Hepatocyte (in vitro differentiated cells): ENCODE measurements at regions not wholly inside any gene's neighbourhood (a gene's known extent, or its start where the extent isn't known, plus 50 kb on each side); places are given as distances from the start of the nearest gene placed in this dataset.

Experiments
- DNase-seq: peaks from one replicate; pipeline ENCODE4 v3.0.0-alpha.2; 2016; ENCODE audit warnings: low spot score
- H2AFZ ChIP-seq: fragments of 200-600 bp; sonication (generic); 2 replicates; pipeline ENCODE4 v1.6.0; 2016; ENCODE audit warnings: antibody characterized with exemption, mild to moderate bottlenecking
- H3K27ac ChIP-seq: fragments of 200-600 bp; sonication (generic); 2 replicates; pipeline ENCODE4 v1.5.1; 2016; ENCODE audit warnings: mild to moderate bottlenecking
- H3K27me3 ChIP-seq: fragments of 200-600 bp; sonication (generic); 2 replicates; pipeline ENCODE4 v1.6.1; 2016
- H3K36me3 ChIP-seq: fragments of 200-600 bp; sonication (generic); replicated peaks from 2 replicates; pipeline ENCODE4 v1.5.1; 2016; ENCODE audit warnings: low read depth; ENCODE audit not compliant: insufficient read depth
- H3K4me1 ChIP-seq: fragments of 200-600 bp; sonication (generic); 2 replicates; pipeline ENCODE4 v1.5.1; 2016; ENCODE audit warnings: mild to moderate bottlenecking, moderate library complexity; ENCODE audit not compliant: insufficient read depth
- H3K4me2 ChIP-seq: fragments of 200-600 bp; sonication (generic); 2 replicates; pipeline ENCODE4 v1.6.0; 2016
- H3K4me3 ChIP-seq: fragments of 200-600 bp; sonication (generic); 2 replicates; pipeline ENCODE4 v1.5.1; 2016; ENCODE audit warnings: mild to moderate bottlenecking
- H3K79me2 ChIP-seq: fragments of 200-600 bp; sonication (generic); 2 replicates; pipeline ENCODE4 v1.6.0; 2017; ENCODE audit warnings: mild to moderate bottlenecking
- H3K9me2 ChIP-seq: fragments of 200-600 bp; sonication (generic); replicated peaks from 2 replicates; pipeline ENCODE4 v1.6.0; 2017; ENCODE audit warnings: mild to moderate bottlenecking; ENCODE audit not compliant: insufficient read depth
- H3K9me3 ChIP-seq: fragments of 200-600 bp; sonication (generic); 2 replicates; pipeline ENCODE4 v1.5.1; 2016; ENCODE audit warnings: low read depth, mild to moderate bottlenecking
- H4K20me1 ChIP-seq: fragments of 200-600 bp; sonication (generic); 2 replicates; pipeline ENCODE4 v1.6.0; 2016; ENCODE audit warnings: mild to moderate bottlenecking; ENCODE audit not compliant: insufficient read depth, poor library complexity, severe bottlenecking
- CTCF ChIP-seq: fragments of 200-600 bp; sonication (generic); IDR thresholded peaks from 2 replicates; pipeline ENCODE4 v1.5.1; 2016; ENCODE audit warnings: antibody characterized with exemption, mild to moderate bottlenecking; ENCODE audit not compliant: poor library complexity
- EZH2 ChIP-seq: fragments of 200-600 bp; sonication (generic); IDR thresholded peaks from 2 replicates; pipeline ENCODE4 v1.6.1; 2016; ENCODE audit warnings: antibody characterized with exemption, mild to moderate bottlenecking, borderline replicate concordance
- EZH2phosphoT487 ChIP-seq: fragments of 200-600 bp; sonication (generic); IDR thresholded peaks from one replicate; pipeline ENCODE4 v1.6.1; 2018; ENCODE audit warnings: antibody characterized with exemption, mild to moderate bottlenecking, low read depth, moderate library complexity; ENCODE audit not compliant: unreplicated experiment, severe bottlenecking
- WGBS: methylation state at CpG from one replicate; pipeline ENCODE4 v1.1.6; 2016; ENCODE audit warnings: low lambda C conversion rate; ENCODE audit errors: missing lambda C conversion rate; 5-methylcytosine and 5-hydroxymethylcytosine counted together

DNA sequence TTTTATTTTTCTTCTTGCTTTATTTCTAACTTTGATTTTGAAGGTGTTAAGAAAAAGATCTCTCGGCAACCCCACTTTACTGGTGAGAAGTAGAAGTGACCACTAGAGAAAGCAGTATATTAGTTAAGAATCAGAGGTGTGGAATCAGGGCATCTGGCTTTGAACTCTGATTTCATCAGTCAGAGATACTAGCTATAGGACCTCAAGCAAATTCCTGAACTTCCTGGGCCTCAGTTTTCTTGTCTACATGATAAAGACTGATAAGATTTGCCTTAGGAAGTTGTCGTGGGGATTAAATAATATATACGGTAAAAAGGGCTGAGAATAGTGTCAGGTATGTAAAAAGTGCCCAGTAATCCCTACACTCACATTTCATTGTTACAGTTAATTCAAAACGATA is 440.3 kb upstream of the CRIM1 start:
- Histone ChIP-seq H3K4me3 (no peak overlapping the region), H3K9me3 (no peaks in the 10 kb centered on the region), H3K27ac (no peak overlapping the region), H3K27me3 (no peaks in the 10 kb centered on the region), H3K9me2 (no peaks in the 10 kb centered on the region), H3K4me2 (no peak overlapping the region), H3K36me3 (no peaks in the 10 kb centered on the region), H3K4me1 (no peaks in the 10 kb centered on the region), H2AFZ (no peak overlapping the region), H4K20me1 (no peaks in the 10 kb centered on the region), H3K79me2 (no peaks in the 10 kb centered on the region)
- TF ChIP-seq EZH2phosphoT487 (no peak), EZH2 (no peak), CTCF (no peak)
- WGBS: 72% methylated on average over 4 of the region's 4 CpGs
- DNase-seq: no peak

DNA sequence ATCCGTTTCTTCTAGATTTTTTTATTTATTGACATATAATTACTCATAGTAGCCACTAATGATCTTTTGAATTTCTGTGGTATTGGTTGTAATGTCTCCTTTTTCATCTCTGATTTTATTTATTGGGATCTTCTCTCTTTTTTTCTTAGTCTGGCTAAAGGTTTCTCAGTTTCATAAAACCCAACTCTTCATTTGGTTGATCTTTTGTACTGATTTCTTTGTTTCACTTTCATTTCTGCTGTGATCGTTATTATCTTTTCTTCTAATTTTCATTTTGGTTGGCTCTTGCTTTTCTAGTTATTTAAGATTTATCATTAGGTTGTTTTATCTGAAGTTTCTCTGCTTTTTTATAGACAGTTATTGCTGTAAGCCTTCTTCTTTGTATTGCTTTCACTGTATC is 463.6 kb upstream of the CRIM1 start:
- no peaks in the 10 kb centered on the region for H4K20me1 ChIP-seq
- H3K4me3 ChIP-seq: no peak overlapping the region
- no peaks in the 10 kb centered on the region for H3K36me3 ChIP-seq
- DNase-seq: no peak
- 91% methylated on average over 2 of the region's 2 CpGs for WGBS
- H3K27ac ChIP-seq: no peak overlapping the region
- no peaks in the 10 kb centered on the region for H3K27me3 ChIP-seq
- no peaks in the 10 kb centered on the region for H3K9me2 ChIP-seq
- no peaks in the 10 kb centered on the region for H3K4me1 ChIP-seq
- TF ChIP-seq EZH2 (no peak), CTCF (no peak), EZH2phosphoT487 (no peak)
- H3K9me3 ChIP-seq: no peaks in the 10 kb centered on the region
- H3K4me2 ChIP-seq: no peak overlapping the region
- H2AFZ ChIP-seq: no peak overlapping the region
- H3K79me2 ChIP-seq: no peaks in the 10 kb centered on the region

GRCh38 chr2:35891528-35891927 is 464.1 kb upstream of the CRIM1 start:
- no peaks in the 10 kb centered on the region for H3K79me2 ChIP-seq
- H4K20me1 ChIP-seq: no peaks in the 10 kb centered on the region
- H3K4me3 ChIP-seq: no peak overlapping the region
- no peaks in the 10 kb centered on the region for H3K9me2 ChIP-seq
- H3K9me3 ChIP-seq: no peaks in the 10 kb centered on the region
- no peaks in the 10 kb centered on the region for H3K4me1 ChIP-seq
- H3K4me2 ChIP-seq: no peak overlapping the region
- no peak overlapping the region for H3K27ac ChIP-seq
- DNase-seq: no peak
- H2AFZ ChIP-seq: no peak overlapping the region
- TF ChIP-seq EZH2phosphoT487 (no peak), CTCF (no peak), EZH2 (no peak)
- H3K36me3 ChIP-seq: no peaks in the 10 kb centered on the region
- H3K27me3 ChIP-seq: no peaks in the 10 kb centered on the region

- Histone ChIP-seq H3K27me3 (no peaks in the 10 kb centered on the region), H3K4me1 (no peaks in the 10 kb centered on the region)
- TF ChIP-seq EZH2: no peak
- no peak for TF ChIP-seq CTCF
- no peak for TF ChIP-seq EZH2phosphoT487
These were observed 468.4 kb upstream of the CRIM1 start for GRCh38 chr2:35887146-35887545.

More at GRCh38 chr2:35887146-35887545, 468.4 kb upstream of the CRIM1 start:
- Histone ChIP-seq H3K4me3 (no peak overlapping the region), H3K9me2 (no peaks in the 10 kb centered on the region), H4K20me1 (no peaks in the 10 kb centered on the region), H3K36me3 (no peaks in the 10 kb centered on the region), H2AFZ (no peak overlapping the region), H3K9me3 (no peaks in the 10 kb centered on the region), H3K4me2 (no peak overlapping the region), H3K79me2 (no peaks in the 10 kb centered on the region), H3K27ac (no peak overlapping the region)
- DNase-seq: no peak
- WGBS: 87% methylated on average over 7 of the region's 7 CpGs
